Body of pancreas (tissue), 4 donors: ENCODE measurements at regions not wholly inside any gene's neighbourhood (a gene's known extent, or its start where the extent isn't known, plus 50 kb on each side); places are given as distances from the start of the nearest gene placed in this dataset.

Source experiments
- ATAC-seq: fragments of 150-250 bp; one replicate; pipeline ENCODE4 v1.9.1; 2016
- DNase-seq, 4 donors: peaks; one replicate each; pipeline ENCODE4 v3.0.0-alpha.2; 2019
- H3K27ac ChIP-seq, 4 donors: fragments of 200-600 bp; sonication (generic); 1 replicate in 3 of 4; 2 replicates in 1 of 4; pipeline versions ENCODE4 v1.5.1 to v1.6.1; 2016 to 2019; ENCODE audit warnings: mild to moderate bottlenecking in 1 of 4, mixed read lengths in 1 of 4, moderate library complexity in 1 of 4
- H3K27me3 ChIP-seq, 2 donors: fragments of 200-600 bp; sonication (generic); one replicate each; pipeline ENCODE4 v1.6.0; 2016; ENCODE audit warnings: mild to moderate bottlenecking in 1 of 2
- H3K36me3 ChIP-seq, 2 donors: fragments of 200-600 bp; sonication (generic); replicated peaks in 1 of 2; 2 replicates each; pipeline ENCODE4 v1.5.1; 2016; ENCODE audit warnings: low read depth in 2 of 2; ENCODE audit not compliant: insufficient read depth in 1 of 2
- H3K4me1 ChIP-seq: fragments of 200-600 bp; sonication (generic); one replicate; pipeline ENCODE4 v1.6.0; 2016
- H3K4me3 ChIP-seq, 2 donors: fragments of 200-600 bp; sonication (generic); 1 replicate in 1 of 2; 2 replicates in 1 of 2; pipeline ENCODE4 v1.5.1; 2016 to 2019
- H3K9me3 ChIP-seq, 3 donors: fragments of 200-600 bp; sonication (generic); 1 replicate in 2 of 3; 2 replicates in 1 of 3; pipeline ENCODE4 v1.5.1; 2016
- POLR2A ChIP-seq, 3 donors: fragments of 450-650 bp; IDR thresholded peaks; one replicate each; pipeline ENCODE4 v1.6.1; 2016; ENCODE audit warnings: antibody characterized with exemption in 3 of 3, mild to moderate bottlenecking in 2 of 3
- WGBS, 2 donors: methylation state at CpG; one replicate each; pipeline ENCODE4 v1.1.5; 2017; 5-methylcytosine and 5-hydroxymethylcytosine counted together
- intact Hi-C: fragments of 100-400 bp; cut with DNase I; formaldehyde crosslinking; loops from one replicate; pipeline ENCODE4 v1.15.1; 2023
- TF ChIP-seq, protein P1 (sequence below), 7 experiments: fragments of 450-650 bp in 4 of 7; fragments of 200-600 bp in 3 of 7; sonication (generic) in 3 of 7; IDR thresholded peaks; one replicate each; pipeline ENCODE4 v1.5.1; 2016 to 2019; ENCODE audit warnings: antibody characterized with exemption in 7 of 7

- 78 to 84% methylated on average over 3 of the region's 3 CpGs for WGBS, 2 donors
Observed at GRCh38 chr13:72657379-72657778, 70.0 kb downstream of the MZT1 start.

DNA sequence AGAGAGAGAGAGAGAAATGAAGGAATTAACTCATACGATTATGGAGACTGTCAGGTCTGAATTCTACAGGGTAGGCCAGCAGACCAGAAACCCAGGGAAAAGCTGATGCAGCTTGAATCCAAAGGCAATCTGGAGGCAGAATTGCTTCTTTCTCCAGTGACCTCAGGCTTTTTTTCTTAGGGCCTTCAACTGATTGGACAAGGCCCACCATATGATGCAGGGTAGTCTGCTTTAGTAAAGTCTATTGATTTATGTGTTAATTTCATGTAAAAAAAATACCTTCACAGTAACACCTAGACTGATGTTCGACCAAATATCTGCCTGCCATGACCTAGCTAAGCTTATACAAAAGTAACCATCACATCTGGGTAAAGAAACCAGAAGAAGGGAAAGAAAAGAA is 71.1 kb downstream of the MZT1 start:
- Histone ChIP-seq H3K27me3 (no peaks in the 10 kb centered on the region), H3K36me3 (no peaks in the 10 kb centered on the region), H3K27ac (no peak overlapping the region), H3K4me1 (no peaks in the 10 kb centered on the region), H3K4me3 (no peak overlapping the region), H3K9me3 (no peaks in the 10 kb centered on the region)
- ATAC-seq (no peak), DNase-seq (no peak)
- TF ChIP-seq POLR2A (IDR thresholded peaks at IDR 0.05): no peak
- TF ChIP-seq, protein P1, sequence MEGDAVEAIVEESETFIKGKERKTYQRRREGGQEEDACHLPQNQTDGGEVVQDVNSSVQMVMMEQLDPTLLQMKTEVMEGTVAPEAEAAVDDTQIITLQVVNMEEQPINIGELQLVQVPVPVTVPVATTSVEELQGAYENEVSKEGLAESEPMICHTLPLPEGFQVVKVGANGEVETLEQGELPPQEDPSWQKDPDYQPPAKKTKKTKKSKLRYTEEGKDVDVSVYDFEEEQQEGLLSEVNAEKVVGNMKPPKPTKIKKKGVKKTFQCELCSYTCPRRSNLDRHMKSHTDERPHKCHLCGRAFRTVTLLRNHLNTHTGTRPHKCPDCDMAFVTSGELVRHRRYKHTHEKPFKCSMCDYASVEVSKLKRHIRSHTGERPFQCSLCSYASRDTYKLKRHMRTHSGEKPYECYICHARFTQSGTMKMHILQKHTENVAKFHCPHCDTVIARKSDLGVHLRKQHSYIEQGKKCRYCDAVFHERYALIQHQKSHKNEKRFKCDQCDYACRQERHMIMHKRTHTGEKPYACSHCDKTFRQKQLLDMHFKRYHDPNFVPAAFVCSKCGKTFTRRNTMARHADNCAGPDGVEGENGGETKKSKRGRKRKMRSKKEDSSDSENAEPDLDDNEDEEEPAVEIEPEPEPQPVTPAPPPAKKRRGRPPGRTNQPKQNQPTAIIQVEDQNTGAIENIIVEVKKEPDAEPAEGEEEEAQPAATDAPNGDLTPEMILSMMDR (IDR thresholded peaks at IDR 0.05): no peak
- intact Hi-C loops: no loop called here
- WGBS, 2 donors: 64 to 71% methylated on average over 2 of the region's 2 CpGs

More at GRCh38 chr13:72657379-72657778, 70.0 kb downstream of the MZT1 start:
- TF ChIP-seq POLR2A (IDR thresholded peaks at IDR 0.05): no peak
- TF ChIP-seq, protein P1 (IDR thresholded peaks at IDR 0.05): no peak
- H3K27ac ChIP-seq: no peak overlapping the region
- no peaks in the 10 kb centered on the region for H3K4me1 ChIP-seq
- H3K9me3 ChIP-seq: no peaks in the 10 kb centered on the region
- no peaks in the 10 kb centered on the region for H3K36me3 ChIP-seq
- H3K4me3 ChIP-seq: no peak overlapping the region
- no peaks in the 10 kb centered on the region for H3K27me3 ChIP-seq
- DNase-seq (no peak), ATAC-seq (no peak)
- intact Hi-C loops: no loop called here

DNA sequence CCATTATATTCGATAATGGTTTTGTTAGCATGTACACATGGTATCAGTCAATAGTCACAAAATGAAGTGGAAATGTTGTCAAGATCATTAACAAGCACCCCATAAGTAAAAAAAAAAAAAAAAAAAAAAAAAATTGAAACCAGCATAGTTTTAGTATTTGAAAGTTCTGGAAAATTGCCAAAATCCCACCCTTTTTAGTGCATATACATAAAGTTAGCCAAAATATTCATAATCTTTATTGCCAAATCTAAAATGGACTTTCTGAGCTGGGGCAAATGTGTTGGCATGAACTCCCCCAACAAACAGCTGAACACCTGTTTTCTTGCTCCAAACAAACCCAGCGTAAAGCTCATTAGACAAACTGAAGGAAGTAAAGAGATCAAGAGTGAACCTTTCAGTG is 73.9 kb downstream of the MZT1 start:
- no peak for TF ChIP-seq POLR2A (IDR thresholded peaks at IDR 0.05)
- TF ChIP-seq, protein P1 (IDR thresholded peaks at IDR 0.05): no peak
- no peaks in the 10 kb centered on the region for H3K27me3 ChIP-seq
- H3K27ac ChIP-seq: no peak overlapping the region
- DNase-seq (no peak), ATAC-seq (no peak)
- no peak overlapping the region for H3K4me3 ChIP-seq
- H3K4me1 ChIP-seq: no peaks in the 10 kb centered on the region
- no peaks in the 10 kb centered on the region for H3K36me3 ChIP-seq
- 72 to 83% methylated on average over 2 of the region's 2 CpGs for WGBS, 2 donors
- intact Hi-C loops: no loop called here
- H3K9me3 ChIP-seq: no peaks in the 10 kb centered on the region

GRCh38 chr13:72652681-72653080 is 74.7 kb downstream of the MZT1 start:
- no peak overlapping the region for H3K4me3 ChIP-seq
- WGBS, 2 donors: 13 to 22% methylated on average over 2 of the region's 2 CpGs

GRCh38 chr13:72651144-72651543 is 76.3 kb downstream of the MZT1 start:
- WGBS, 2 donors: 13 to 19% methylated on average over 5 of the region's 5 CpGs
- intact Hi-C loops: no loop called here
- no peak overlapping the region for H3K27ac ChIP-seq
- no peak for DNase-seq
- ATAC-seq: no peak
- TF ChIP-seq, protein P1 (IDR thresholded peaks at IDR 0.05): peak in 1 of 7 experiments; percentile 17
- no peak for TF ChIP-seq POLR2A (IDR thresholded peaks at IDR 0.05)
- H3K4me3 ChIP-seq: no peak overlapping the region
- no peaks in the 10 kb centered on the region for H3K4me1 ChIP-seq
- no peaks in the 10 kb centered on the region for H3K9me3 ChIP-seq
- no peaks in the 10 kb centered on the region for H3K36me3 ChIP-seq
- H3K27me3 ChIP-seq: no peaks in the 10 kb centered on the region

More at GRCh38 chr13:72652681-72653080, 74.7 kb downstream of the MZT1 start:
- DNase-seq (no peak), ATAC-seq (no peak)
- Histone ChIP-seq H3K27ac (no peak overlapping the region), H3K9me3 (no peaks in the 10 kb centered on the region), H3K36me3 (no peaks in the 10 kb centered on the region), H3K27me3 (no peaks in the 10 kb centered on the region), H3K4me1 (no peaks in the 10 kb centered on the region)
- intact Hi-C loops: no loop called here
- TF ChIP-seq, protein P1 (IDR thresholded peaks at IDR 0.05): no peak
- TF ChIP-seq POLR2A (IDR thresholded peaks at IDR 0.05): no peak
